AG20443 (cell line): ENCODE measurements at regions not wholly inside any gene's neighbourhood (a gene's known extent, or its start where the extent isn't known, plus 50 kb on each side); places are given as distances from the start of the nearest gene placed in this dataset.
A peak's percentile ranks its signal among the peaks of the same experiment; 100 is the strongest.

Experiments
- DNase-seq: peaks from one replicate; pipeline ENCODE4 v3.0.0; 2012; ENCODE audit warnings: low spot score, mixed read lengths

DNA sequence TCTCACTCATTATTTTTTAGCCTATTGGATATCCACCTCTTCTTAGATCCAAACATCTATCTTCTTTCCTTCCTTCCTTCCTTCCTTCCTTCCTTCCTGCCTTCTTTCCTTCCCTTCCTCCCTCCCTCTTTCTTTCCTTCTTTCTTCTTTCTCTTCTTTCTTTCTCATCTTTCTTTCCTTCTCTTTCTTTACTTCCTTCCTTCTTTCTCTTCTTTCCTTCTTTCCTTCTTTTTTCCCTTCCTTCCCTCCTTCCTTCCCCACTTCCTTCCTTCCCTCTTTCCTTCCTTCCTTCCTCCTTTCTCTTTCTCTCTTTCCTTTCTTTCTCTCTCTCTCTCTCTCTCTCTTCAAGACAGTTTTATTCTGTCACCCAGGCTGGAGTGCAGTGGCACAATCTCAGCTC is 1239.8 kb downstream of the PCDH7 start:
- no peak for DNase-seq

DNA sequence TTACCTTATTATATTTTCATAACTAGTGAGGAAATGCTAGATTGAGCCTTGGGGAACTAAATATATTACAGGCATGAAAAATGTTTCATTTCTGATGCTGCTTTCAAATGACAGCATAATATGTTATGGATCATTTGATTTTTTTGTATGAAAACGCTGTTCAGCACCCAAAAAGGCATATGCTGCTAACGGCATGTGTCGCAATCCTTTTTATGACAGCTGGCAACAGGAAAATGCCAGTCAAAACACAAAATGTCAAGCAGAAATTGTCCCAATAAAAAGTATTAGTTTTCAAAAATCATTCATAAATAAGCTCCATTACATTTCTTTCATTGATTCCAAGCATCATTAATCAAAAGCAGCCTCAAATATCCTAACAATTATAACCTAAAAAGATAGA is 1244.5 kb downstream of the PCDH7 start:
- DNase-seq = no peak

DNA sequence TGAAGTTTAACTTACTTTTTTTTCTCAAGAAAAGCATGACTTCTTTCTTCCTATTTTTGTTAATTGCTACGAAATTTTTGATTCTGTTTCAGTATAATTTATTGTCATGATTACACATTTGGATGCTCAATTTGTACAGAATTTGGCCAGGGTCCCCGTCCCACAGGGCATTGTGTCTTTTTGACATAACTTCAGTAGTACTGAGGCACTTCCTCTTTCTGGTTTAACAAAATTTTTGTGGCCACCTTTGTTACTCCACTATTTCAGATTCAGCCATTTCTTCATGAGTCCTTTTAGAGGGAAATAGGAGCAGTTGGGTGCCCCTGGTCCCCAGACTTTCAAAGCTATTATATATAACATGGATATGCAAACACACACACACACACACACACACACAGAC is 1248.7 kb downstream of the PCDH7 start:
- no peak for DNase-seq

DNA sequence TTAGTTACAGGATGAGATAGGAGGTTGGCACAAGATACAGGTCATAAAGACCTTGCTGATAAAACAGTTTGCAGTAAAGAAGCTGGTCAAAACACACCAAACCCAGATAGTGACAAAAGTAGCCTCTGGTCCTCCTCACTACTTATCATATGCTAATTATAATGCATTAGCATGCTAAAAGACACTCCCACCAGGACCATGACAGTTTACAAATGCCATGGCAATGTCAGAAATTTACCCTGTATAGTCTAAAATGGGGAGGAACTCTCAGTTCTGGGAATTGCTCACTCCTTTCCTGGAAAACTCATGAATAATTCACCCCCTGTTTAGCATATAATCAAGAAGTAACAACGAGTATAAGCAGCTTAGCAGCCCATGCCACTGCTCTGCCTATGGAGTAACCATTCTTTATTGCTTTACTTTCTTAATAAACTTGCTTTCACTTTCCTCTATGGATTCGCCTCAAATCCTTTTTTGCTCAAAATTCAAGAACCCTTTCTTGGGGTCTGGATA is 1254.4 kb downstream of the PCDH7 start:
- DNase-seq = no peak

DNA sequence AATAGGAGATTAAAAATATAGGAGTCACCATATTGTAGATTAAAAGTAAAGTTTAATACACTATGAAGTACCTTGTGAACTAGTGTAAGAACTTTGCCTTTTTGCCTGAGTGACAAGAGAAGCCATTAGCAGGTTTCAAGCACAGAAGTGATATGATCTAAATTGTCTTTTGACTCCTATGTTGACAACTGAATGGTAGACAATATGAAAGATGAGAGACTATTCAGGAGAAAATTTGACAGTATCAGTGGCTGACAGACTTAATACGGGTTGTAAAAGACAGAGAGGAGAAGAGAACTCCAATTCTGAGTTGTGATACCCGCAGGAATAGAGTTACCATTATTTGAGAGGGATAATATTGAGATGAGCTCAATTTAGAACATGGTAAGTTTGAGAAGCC is 1259.8 kb downstream of the PCDH7 start:
- no peak for DNase-seq

DNA sequence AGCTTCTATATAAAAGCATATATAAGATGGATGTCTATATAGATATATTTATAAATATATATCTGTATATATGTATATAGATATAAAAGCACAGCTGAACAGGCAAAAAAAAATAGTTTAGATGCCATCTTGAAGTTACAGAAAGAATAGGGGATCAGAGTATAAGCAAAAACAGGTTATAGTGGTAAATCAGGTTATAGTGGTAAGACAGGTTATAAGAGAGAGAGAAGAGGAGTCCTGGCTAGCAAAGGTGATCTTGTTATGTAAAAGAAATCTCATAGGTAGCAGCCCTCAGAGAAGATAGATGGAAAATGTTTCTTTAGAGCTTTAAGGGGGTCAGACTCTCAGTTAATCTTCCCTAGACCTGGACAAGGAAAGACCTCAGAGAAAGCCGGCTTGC is 1263.1 kb downstream of the PCDH7 start:
- no peak for DNase-seq

DNA sequence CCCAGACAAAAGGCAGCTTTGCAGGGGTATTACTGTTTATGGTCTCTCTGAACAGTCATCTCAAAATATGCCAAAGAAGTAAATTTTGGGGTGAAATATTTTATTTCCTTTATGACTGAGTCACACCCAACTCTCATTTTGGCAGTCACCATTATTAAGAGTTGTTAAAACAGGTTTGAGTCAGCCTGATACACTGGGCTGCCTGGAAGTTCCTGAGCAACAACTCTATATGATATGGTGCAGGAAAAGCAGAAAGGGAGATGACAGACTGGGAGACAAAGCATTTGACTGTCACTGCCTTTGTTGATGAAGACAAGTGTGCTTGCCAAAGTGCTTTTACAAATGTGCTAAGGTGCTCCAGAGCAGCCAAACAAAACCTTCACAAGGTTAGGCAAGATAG is 1263.5 kb downstream of the PCDH7 start:
- no peak for DNase-seq

DNA sequence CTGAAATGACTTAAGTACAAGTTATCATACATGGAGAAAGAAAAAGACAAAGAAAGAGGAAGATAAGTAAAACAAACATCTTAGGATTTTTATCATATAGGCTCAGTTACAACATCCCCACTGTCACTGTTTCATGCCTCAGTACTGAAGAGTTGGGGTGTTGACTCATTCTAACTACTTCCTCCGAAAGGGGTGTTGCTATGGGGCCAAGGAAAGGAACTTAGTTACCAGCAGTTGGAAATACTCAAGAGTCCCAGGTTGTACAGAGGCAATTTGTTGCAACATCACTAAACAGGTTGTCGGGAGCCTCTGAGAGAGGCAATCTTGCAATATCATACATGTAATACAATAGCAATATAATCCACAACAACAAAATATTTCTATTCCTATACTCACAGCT is 1264.7 kb downstream of the PCDH7 start:
- DNase-seq = no peak

DNA sequence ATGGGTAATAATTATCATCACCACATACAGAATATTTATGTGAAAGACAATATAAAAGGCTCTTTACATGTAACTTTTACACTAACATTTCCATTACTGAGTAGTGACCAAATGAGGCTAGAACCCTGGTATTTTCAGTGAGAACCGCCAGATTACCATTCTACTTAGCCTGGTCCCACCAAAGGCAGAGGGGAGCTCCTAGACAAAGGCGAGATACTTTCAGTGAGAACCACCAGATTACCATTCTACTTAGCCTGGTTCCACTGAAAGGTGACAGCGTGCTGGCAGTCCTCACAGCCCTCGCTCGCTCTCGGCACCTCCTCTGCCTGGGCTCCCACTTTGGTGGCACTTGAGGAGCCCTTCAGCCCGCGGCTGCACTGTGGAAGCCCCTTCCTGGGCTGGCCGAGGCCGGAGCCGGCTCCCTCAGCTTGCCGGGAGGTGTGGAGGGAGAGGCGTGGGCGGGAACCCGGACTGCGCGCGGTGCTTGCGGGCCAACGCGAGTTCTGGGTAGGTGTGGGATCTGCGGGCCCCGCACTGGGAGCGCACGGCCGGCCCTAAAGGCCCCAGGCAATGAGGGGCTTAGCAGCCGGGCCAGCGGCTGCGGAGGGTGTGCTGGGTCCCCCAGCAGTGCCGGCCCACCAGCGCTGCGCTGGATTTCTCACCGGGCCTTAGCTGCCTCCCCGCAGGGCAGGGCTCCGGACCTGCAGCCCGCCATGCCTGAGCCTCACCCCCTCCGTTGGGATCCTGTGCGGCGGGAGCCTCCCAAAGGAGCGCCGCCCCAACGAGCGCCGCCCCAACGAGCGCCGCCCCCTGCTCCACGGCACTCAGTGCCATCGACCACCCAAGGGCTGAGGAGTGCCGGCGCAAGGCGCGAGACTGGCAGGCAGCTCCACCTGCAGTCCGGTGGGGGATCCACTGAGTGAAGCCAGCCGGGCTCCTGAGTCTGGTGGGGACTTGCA is 1276.1 kb downstream of the PCDH7 start:
- DNase-seq = no peak

DNA sequence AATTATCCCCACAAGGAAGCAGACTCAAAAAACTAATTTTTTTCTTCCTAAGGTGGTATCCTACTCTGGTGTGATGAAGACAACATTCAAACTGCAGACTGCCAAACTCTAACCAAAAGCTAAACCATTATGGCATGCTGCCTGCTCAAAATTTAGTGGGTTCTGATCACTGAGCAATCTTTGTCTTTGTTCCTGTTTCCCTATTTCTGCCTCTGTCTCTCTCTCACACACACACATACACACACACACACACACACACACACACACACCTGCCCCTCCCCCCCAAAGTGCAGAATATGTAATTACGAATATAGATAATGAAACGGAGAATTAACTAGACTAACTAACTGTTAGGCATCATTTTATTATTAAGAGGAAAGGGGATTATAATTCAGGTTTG is 1278.6 kb downstream of the PCDH7 start:
- no peak for DNase-seq

DNA sequence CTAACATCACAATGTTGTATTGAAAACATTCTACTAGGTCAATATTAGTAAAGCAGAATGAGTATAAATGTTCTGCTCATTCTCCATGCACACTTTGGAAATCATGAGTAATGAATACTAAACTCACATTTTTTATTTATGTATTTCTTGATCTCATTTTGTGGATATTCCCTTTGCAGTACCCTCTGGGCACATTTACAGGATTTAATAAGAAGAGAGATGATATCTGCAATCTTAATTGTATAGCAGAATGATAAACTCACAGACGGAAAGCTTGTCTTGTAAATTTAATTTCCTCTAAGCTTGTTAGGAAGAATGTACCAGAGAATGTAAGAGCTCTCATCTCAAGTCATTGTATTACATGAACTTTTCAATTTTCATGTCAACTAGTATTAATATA is 1279.7 kb downstream of the PCDH7 start:
- DNase-seq = no peak

DNA sequence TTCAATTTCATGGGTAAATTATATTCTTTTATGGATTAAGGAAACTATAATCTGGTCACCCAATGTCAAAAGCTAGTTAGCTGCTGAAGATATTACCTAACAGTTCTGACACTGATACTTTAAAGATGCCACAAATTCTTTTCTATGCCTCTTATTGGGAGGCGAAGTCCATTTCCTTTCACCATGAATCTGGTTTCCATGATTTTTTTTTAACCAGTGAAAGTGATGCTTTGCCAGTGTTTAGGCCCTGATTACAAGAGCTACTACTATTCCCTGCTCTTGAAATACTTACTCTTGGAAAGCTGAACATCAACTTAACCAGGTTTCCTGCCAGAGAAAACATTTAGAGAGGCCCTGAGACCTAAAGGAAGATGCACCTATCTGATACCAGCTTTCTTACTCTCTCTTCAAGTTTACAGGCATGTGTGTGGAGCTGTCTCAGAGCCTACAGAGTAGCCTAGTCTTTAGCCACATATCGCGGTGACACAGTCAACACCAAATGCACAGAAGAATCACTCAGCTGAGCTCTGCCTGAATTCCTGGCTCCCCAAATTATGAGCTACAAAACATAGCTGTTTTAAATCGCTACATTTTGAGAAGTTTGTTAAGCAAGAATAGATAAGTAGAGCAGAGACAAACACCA is 1280.8 kb downstream of the PCDH7 start:
- no peak for DNase-seq

DNA sequence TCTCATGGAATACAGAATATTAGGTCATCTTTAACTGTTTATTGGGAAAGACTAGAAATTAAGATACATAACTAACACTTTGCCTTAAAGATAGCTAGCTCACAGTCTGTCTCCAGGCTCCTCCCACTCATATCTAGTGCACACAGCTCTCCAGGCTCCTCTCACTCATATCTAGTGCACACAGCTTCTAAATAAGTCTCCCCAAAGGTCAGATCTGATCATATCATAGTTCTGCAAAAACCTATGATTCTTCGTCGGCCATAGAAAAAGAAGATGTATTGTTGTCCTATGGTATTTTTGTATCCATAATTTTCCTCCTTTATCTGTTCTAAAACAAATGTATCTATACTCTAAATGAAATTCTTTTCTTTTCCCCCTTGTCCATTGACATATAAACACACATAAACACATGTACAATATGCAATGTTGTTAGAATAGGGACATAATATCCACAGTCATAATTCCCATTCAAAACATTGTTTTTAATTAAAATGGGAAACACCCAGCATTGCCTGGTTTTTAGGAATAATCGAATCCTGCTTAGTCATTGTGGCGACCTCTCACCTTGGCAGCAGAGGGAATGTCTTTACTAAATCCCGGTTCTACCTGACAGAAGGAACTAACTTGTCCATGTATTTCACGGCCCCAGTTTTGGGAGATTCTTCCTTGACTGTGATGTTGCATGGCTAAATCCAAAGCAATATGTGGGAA is 1282.0 kb downstream of the PCDH7 start:
- no peak for DNase-seq

DNA sequence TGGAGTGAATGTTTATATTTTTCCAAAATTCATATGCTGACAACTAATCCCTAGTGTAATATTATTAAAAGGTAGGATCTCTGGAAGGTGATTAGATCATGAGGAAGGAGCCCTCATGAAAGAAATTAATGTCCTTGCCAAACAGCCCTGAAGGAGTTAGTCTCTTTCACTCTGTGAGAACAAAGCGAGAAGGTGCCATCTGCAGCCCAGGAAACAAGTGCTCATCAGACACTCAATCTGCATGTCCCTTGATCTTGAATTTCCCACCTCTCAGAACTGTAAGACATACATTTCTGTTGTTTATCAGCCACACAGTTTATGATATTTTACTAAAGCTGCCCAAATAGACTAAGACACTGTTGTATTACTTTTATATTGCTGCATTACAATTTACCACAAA is 1283.4 kb downstream of the PCDH7 start:
- DNase-seq = no peak

DNA sequence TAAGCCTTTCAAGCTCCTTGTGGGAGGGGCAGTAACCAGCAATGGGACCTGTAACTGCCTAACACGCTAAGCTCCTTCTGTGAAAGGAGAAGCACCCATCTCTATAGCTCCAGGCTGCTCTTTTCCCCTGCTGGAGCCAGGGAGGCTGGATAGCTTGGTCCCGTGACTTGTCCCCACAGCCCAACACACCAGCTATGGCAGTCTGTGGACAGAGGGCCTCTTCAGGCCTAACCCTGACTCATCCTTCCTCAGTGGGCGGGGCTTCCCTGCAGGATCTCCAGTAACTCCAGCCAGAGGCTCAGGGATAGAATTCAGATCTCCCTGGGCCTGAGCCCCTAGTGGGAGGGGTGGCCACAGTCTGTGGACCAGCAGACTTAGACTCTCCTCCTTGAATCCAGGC is 1290.1 kb downstream of the PCDH7 start:
- no peak for DNase-seq

DNA sequence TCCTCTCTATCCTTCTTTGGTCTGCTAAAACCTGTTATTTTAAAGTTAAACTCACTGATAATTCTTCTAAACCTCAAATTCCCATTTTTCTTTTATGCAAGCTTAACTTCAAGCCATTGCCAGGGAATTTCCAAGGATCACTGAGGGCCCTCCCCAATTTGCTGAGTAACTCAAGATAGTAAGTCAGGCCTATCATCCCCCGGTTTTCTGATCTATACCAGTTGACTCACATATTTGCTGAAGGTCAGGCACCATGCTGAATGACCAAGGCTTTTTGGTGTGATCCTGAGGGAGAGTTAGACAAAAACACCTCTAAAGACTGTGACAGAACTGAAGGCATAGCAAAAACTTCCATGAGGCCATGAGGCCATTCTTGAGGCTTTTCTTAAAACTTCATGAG is 1301.9 kb downstream of the PCDH7 start:
- no peak for DNase-seq

DNA sequence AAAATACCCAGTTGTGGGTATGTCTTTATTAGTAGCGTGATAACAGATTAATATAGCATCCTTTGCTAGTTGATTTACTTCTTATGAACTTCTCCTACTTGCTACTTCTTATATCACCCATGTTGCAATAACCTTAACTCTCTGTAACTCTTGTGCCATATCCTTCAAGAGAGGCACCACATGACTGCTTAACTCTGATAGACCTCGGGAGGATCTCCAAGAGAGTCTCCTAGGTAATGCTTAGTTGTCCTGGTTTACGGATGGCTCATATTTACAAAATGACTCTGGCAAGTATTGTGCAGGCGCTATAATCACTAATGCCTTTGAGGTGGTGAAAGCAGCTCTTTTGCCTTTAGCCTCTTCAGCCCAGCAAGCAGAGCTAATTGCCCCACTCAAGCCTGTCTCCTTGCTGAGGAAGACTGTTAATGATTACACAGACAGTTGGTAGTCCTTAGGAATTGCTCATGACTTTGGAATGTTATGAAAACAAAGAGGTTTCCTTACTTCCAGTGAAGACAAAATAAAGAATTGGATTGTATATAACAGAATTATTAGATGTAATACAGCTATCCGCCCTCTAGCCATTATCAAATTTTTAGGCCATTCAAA is 1305.8 kb downstream of the PCDH7 start:
- DNase-seq = peak; percentile 6

DNA sequence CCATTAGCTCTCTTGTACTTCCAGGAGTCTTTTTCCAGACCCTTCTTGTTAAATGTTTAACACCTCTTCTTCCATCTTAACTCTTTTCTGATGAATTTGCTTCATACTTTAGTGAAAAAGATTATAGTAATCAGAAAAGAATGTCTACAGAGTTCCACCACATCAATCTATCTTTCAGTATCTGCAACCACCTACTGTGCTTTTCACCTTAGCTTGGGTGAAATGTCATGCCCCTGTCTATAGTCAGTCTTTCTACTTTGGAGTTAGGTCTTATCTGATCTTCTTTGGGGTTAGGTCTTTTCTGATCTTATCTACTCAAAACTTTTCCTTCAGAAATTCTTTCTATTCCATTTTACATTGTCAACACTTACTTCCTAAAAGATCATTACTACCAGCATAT is 1310.2 kb downstream of the PCDH7 start:
- DNase-seq = no peak

DNA sequence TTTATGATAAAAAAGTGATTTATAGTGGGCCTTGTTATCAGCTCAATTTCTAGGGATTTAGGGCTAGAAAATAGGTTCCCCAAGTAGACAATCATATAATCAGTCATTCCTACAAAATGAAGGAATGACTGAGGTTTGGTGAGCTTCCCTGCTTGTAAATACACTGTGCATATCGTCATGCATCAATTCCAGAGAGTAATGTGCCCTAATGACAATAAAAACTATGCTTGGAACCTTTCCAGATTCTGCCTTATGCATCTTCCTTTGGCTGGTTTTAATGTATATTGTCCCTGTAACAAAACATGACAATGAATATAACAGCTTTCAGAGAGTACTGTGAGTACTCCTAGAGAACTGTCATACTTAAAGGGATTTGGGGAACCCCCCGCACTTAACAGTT is 1310.9 kb downstream of the PCDH7 start:
- DNase-seq = no peak

DNA sequence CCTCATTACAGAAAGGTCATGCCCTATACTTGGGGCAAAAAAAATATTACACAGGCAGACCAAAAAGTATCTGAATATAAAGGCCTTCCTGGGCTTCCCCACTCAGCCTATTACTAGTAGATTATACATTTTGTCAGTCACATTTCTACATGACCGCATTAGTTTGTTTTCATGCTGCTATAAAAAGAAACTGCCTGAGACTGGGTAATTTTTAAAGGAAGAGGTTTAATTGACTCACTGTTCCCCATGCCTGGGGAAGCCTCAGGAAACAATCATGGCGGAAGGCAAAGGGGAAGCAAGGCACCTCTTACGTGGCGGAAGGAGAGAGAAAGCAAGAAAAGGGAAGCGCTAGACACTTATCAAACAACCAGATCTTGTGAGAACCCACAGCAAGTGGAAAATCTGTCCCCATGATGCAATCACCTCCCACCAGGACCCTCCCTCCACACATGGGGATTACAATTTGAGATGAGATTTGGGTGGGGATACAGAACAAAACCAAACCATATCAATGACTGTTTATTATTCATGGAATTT is 1312.0 kb downstream of the PCDH7 start:
- no peak for DNase-seq

DNA sequence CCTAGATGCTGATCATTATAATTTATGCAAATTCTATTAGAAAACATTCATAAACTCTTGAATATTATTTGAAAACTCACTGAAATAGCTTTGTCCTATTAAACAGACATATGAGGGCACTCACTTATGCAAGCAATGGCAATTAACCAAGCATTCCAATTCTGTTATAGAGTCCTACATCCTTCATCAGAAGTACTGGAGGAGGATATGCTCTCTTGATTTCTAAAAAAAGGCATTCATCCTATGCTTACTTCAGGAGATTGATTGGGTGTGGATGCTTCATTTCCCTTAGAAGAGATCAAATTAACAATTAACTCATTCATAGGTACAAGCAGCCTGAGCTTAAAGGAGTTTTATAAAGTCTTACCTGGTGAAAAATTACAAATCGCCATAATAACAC is 1317.2 kb downstream of the PCDH7 start:
- DNase-seq = no peak
